GM23338 (cell line): ENCODE measurements at regions not wholly inside any gene's neighbourhood (a gene's known extent, or its start where the extent isn't known, plus 50 kb on each side); places are given as distances from the start of the nearest gene placed in this dataset.

Experiments used
- ATAC-seq: fragments of 200-7000 bp; cut with Tn5 transposase; 3 replicates; pipeline ENCODE4 v1.9.1; 2020
- DNase-seq: peaks from one replicate; pipeline ENCODE4 v3.0.0-alpha.2; 2015; ENCODE audit warnings: low spot score
- H2AFZ ChIP-seq: fragments of 200-600 bp; sonication (generic); 2 replicates; pipeline ENCODE4 v1.8.0; 2016; ENCODE audit warnings: antibody characterized with exemption, mild to moderate bottlenecking, moderate library complexity
- H3F3A ChIP-seq: fragments of 200-600 bp; sonication (generic); replicated peaks from 2 replicates; pipeline ENCODE4 v1.8.0; 2017; ENCODE audit warnings: antibody characterized with exemption, mixed run types, low read depth
- H3K27ac ChIP-seq: fragments of 200-600 bp; sonication (generic); 2 replicates; pipeline ENCODE4 v1.6.1; 2016; ENCODE audit warnings: low read depth
- H3K27me3 ChIP-seq: fragments of 200-600 bp; sonication (generic); 2 replicates; pipeline ENCODE4 v1.8.0; 2016; ENCODE audit warnings: mild to moderate bottlenecking, mixed run types, moderate library complexity; ENCODE audit not compliant: insufficient read depth
- H3K36me3 ChIP-seq: fragments of 200-600 bp; sonication (generic); 2 replicates; pipeline ENCODE4 v1.8.0; 2016; ENCODE audit warnings: mild to moderate bottlenecking; ENCODE audit not compliant: insufficient read depth
- H3K4me1 ChIP-seq: fragments of 200-600 bp; sonication (generic); 2 replicates; pipeline ENCODE4 v1.8.0; 2016; ENCODE audit warnings: mild to moderate bottlenecking, moderate library complexity; ENCODE audit not compliant: insufficient read depth
- H3K4me2 ChIP-seq: fragments of 200-600 bp; sonication (generic); 2 replicates; pipeline ENCODE4 v1.7.1; 2017; ENCODE audit warnings: mixed run types
- H3K4me3 ChIP-seq: fragments of 200-600 bp; sonication (generic); 2 replicates; pipeline ENCODE4 v1.6.1; 2016; ENCODE audit warnings: mixed run types
- H3K79me2 ChIP-seq: fragments of 200-600 bp; sonication (generic); replicated peaks from 2 replicates; pipeline ENCODE4 v1.8.0; 2017; ENCODE audit warnings: mild to moderate bottlenecking; ENCODE audit not compliant: insufficient read depth
- H3K9me2 ChIP-seq: fragments of 200-600 bp; sonication (generic); 2 replicates; pipeline ENCODE4 v1.8.0; 2017; ENCODE audit not compliant: insufficient read depth
- H4K20me1 ChIP-seq: fragments of 200-600 bp; sonication (generic); replicated peaks from 2 replicates; pipeline ENCODE4 v1.8.0; 2017; ENCODE audit warnings: mild to moderate bottlenecking; ENCODE audit not compliant: insufficient read depth
- H3K27ac Mint-ChIP-seq: 2 replicates; pipeline ENCODE4 v1.8.0; 2020; ENCODE audit warnings: inconsistent platforms, mild to moderate bottlenecking, moderate library complexity, mixed read lengths
- H3K27me3 Mint-ChIP-seq: 3 replicates; pipeline ENCODE4 v1.8.0; 2022; ENCODE audit warnings: low read depth, mild to moderate bottlenecking, moderate library complexity, mixed read lengths, inconsistent platforms; ENCODE audit not compliant: insufficient read depth, poor library complexity
- H3K36me3 Mint-ChIP-seq: 3 replicates; pipeline ENCODE4 v1.8.0; 2021; ENCODE audit warnings: low read depth, mild to moderate bottlenecking, inconsistent platforms, moderate library complexity, mixed read lengths
- H3K4me1 Mint-ChIP-seq: 3 replicates; pipeline ENCODE4 v1.8.0; 2020; ENCODE audit warnings: mild to moderate bottlenecking, inconsistent platforms, mixed read lengths
- H3K4me3 Mint-ChIP-seq: 3 replicates; pipeline ENCODE4 v1.8.0; 2021; ENCODE audit warnings: moderate library complexity, mild to moderate bottlenecking, inconsistent platforms, mixed read lengths
- H3K9me3 Mint-ChIP-seq: 3 replicates; pipeline ENCODE4 v1.8.0; 2020; ENCODE audit warnings: moderate library complexity, mild to moderate bottlenecking, inconsistent platforms, mixed read lengths
- CREB1 ChIP-seq: fragments of 250-450 bp; sonication (Bioruptor Pico); IDR thresholded peaks from 2 replicates; pipeline ENCODE4 v1.5.0; 2020; ENCODE audit warnings: low read depth, mild to moderate bottlenecking, moderate library complexity
- EZH2 ChIP-seq: fragments of 200-600 bp; sonication (generic); IDR thresholded peaks from one replicate; pipeline ENCODE4 v1.8.0; 2017; ENCODE audit warnings: antibody characterized with exemption, mild to moderate bottlenecking, low read depth; ENCODE audit not compliant: unreplicated experiment
- EZH2phosphoT487 ChIP-seq: fragments of 200-600 bp; sonication (generic); IDR thresholded peaks from one replicate; pipeline ENCODE4 v1.8.1; 2018; ENCODE audit warnings: antibody characterized with exemption; ENCODE audit not compliant: unreplicated experiment
- JUNB ChIP-seq: IDR thresholded peaks from one replicate; pipeline ENCODE4 v1.6.1; 2016; ENCODE audit warnings: antibody characterized with exemption; ENCODE audit not compliant: unreplicated experiment
- NANOG ChIP-seq: IDR thresholded peaks from 2 replicates; pipeline ENCODE4 v1.6.1; 2016; ENCODE audit warnings: antibody characterized with exemption, borderline replicate concordance
- STAT1 ChIP-seq: IDR thresholded peaks from one replicate; pipeline ENCODE4 v1.6.1; 2016; ENCODE audit warnings: antibody characterized with exemption; ENCODE audit not compliant: unreplicated experiment
- ZNF331 ChIP-seq: fragments of 250-450 bp; sonication (Bioruptor Pico); IDR thresholded peaks from 2 replicates; pipeline ENCODE4 v1.5.0; 2020; ENCODE audit warnings: low read depth, mild to moderate bottlenecking, moderate library complexity
- TF ChIP-seq, protein P1 (sequence below): IDR thresholded peaks from 2 replicates; pipeline ENCODE4 v1.6.1; 2016; ENCODE audit warnings: antibody characterized with exemption
- TF ChIP-seq, protein P2 (sequence below), 2 experiments: fragments of 200-600 bp in 1 of 2; sonication (generic) in 1 of 2; conservative IDR thresholded peaks; 2 replicates each; pipeline versions ENCODE4 v1.5.1 to v1.6.1; 2016 to 2017; ENCODE audit warnings: antibody characterized with exemption in 2 of 2, low read depth in 2 of 2, mild to moderate bottlenecking in 2 of 2, moderate library complexity in 1 of 2
- TF ChIP-seq, protein P3 (sequence below): IDR thresholded peaks from one replicate; pipeline ENCODE4 v1.6.1; 2018; ENCODE audit warnings: antibody characterized with exemption; ENCODE audit not compliant: unreplicated experiment

DNA sequence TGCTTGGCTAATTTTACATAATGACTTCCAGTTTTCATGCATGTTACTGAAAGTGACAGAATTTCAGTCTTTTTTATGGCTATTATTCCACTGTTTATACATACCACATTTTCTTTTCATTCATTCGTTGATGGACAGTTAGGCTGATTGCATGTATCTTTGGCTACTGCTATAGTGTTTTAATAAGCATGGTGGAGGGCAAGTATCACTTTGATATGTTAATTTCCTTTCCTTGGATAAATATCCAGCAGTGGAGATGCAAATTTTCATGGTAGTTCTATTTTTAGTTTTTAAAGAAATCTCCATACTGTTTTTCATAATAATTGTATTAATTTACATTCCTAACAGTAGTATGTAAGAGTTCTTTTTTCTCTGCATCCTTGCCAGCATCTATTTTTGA is 297.9 kb downstream of the PRR16 start:
- Histone ChIP-seq H2AFZ (no peak overlapping the region), H3F3A (no peaks in the 10 kb centered on the region), H4K20me1 (no peaks in the 10 kb centered on the region), H3K36me3 (peaks cover 6% of the 10 kb centered on the region; the same call in 1 of the 2 replicates), H3K9me2 (no peaks in the 10 kb centered on the region), H3K27me3 (no peaks in the 10 kb centered on the region), H3K4me2 (peak overlapping the region; percentile 51), H3K27ac (no peak overlapping the region), H3K79me2 (no peaks in the 10 kb centered on the region), H3K4me3 (peak overlapping the region; percentile 21), H3K4me1 (peaks cover 54% of the 10 kb centered on the region)
- ATAC-seq (no peak), DNase-seq (no peak)
- Mint-ChIP-seq H3K9me3 (peaks cover 7% of the 10 kb centered on the region; the same call in 2 of the 3 replicates), H3K36me3 (peaks cover 11% of the 10 kb centered on the region), H3K4me1 (peaks cover 46% of the 10 kb centered on the region), H3K27me3 (peaks cover 2% of the 10 kb centered on the region), H3K27ac (0 out of 2 replicates have a peak overlapping the region, but pooled peaks have one; percentile 29), H3K4me3 (peak overlapping the region; percentile 41; the same call in 1 of the 3 replicates)
- TF ChIP-seq NANOG, result peak; percentile 41; the same call in 1 of the 2 replicates
- TF ChIP-seq, protein P1, sequence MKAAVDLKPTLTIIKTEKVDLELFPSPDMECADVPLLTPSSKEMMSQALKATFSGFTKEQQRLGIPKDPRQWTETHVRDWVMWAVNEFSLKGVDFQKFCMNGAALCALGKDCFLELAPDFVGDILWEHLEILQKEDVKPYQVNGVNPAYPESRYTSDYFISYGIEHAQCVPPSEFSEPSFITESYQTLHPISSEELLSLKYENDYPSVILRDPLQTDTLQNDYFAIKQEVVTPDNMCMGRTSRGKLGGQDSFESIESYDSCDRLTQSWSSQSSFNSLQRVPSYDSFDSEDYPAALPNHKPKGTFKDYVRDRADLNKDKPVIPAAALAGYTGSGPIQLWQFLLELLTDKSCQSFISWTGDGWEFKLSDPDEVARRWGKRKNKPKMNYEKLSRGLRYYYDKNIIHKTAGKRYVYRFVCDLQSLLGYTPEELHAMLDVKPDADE, result no peak
- no peak for TF ChIP-seq ZNF331 (CRISPR knock-in tag)
- TF ChIP-seq, protein P2, sequence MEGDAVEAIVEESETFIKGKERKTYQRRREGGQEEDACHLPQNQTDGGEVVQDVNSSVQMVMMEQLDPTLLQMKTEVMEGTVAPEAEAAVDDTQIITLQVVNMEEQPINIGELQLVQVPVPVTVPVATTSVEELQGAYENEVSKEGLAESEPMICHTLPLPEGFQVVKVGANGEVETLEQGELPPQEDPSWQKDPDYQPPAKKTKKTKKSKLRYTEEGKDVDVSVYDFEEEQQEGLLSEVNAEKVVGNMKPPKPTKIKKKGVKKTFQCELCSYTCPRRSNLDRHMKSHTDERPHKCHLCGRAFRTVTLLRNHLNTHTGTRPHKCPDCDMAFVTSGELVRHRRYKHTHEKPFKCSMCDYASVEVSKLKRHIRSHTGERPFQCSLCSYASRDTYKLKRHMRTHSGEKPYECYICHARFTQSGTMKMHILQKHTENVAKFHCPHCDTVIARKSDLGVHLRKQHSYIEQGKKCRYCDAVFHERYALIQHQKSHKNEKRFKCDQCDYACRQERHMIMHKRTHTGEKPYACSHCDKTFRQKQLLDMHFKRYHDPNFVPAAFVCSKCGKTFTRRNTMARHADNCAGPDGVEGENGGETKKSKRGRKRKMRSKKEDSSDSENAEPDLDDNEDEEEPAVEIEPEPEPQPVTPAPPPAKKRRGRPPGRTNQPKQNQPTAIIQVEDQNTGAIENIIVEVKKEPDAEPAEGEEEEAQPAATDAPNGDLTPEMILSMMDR (conservative IDR thresholded peaks at IDR 0.05; ENCODE audit: low read depth in 2 of 2), result no peak

DNA sequence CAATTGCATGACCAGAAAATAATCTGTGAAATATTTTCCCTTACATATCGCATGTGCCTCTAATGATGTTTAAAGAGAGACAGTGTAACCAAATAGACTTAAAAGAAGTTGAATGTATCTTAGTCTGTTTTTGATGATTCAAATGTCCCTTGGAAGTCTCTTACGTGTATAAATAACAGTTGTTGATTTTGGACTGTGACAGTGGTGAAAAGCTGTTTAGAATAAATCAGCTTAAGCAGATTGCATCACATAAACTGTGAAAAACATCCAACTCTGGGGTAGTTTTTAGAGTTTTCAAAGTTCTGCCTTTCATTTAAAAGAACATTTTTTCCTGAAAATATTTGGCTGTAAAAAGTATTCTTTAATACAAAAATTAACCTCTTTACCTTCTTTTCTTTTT is 301.1 kb downstream of the PRR16 start:
- no peaks in the 10 kb centered on the region for H3K27me3 ChIP-seq
- DNase-seq (no peak), ATAC-seq (no peak)
- no peaks in the 10 kb centered on the region for H4K20me1 ChIP-seq
- 0 out of 2 replicates have a peak overlapping the region, but pooled peaks have one; percentile 5 for H3K4me2 ChIP-seq
- no peak for TF ChIP-seq JUNB
- no peak for TF ChIP-seq STAT1
- no peak overlapping the region for H2AFZ ChIP-seq
- H3K4me3 ChIP-seq, result no peak overlapping the region
- H3K27me3 Mint-ChIP-seq, result peaks cover 2% of the 10 kb centered on the region
- no peaks in the 10 kb centered on the region for H3K36me3 ChIP-seq
- H3K4me1 Mint-ChIP-seq, result peaks cover 44% of the 10 kb centered on the region
- H3K9me2 ChIP-seq, result no peaks in the 10 kb centered on the region
- H3K79me2 ChIP-seq, result no peaks in the 10 kb centered on the region
- H3K27ac ChIP-seq, result no peak overlapping the region
- no peak overlapping the region for H3K4me3 Mint-ChIP-seq
- no peaks in the 10 kb centered on the region; the same call in 2 of the 3 replicates for H3K9me3 Mint-ChIP-seq
- H3K4me1 ChIP-seq, result peaks cover 54% of the 10 kb centered on the region
- no peaks in the 10 kb centered on the region for H3F3A ChIP-seq
- H3K36me3 Mint-ChIP-seq, result peaks cover 4% of the 10 kb centered on the region; the same call in 2 of the 3 replicates
- H3K27ac Mint-ChIP-seq, result no peak overlapping the region; the same call in 1 of the 2 replicates

DNA sequence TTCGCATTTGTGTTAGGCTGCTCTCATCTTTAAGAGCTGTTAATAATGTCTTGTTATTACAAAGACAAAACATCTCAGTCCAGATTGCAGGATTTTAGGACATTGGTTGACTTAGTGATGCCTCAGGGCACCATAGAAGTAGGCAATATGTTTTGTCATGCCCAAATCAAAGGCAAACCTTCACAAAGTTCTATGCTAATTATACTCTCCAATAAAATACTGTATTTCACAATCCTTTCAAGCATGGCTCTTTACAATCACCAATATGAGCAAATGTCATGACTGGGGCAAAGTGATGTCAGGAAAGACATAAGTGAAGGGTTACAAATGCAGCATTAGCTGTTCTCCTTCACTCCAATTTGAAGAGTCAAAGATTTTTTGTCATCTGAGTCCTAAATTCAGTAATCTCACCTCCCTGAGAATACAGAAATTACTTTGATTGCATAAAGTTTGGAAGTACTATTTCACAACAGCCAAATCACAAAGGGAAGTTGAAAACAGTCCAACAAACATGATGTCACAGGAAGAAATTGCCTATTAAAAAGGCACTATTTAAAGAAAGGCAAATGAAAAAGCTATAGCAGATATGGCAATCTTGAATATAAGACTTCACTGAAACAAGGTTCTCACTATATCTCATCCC is 303.2 kb downstream of the PRR16 start:
- H3K27me3 ChIP-seq, result no peaks in the 10 kb centered on the region
- H3K36me3 ChIP-seq, result no peaks in the 10 kb centered on the region
- H3K79me2 ChIP-seq, result no peaks in the 10 kb centered on the region
- H4K20me1 ChIP-seq, result no peaks in the 10 kb centered on the region
- H3K4me2 ChIP-seq, result no peak overlapping the region
- no peak overlapping the region for H3K4me3 ChIP-seq
- no peaks in the 10 kb centered on the region for H3F3A ChIP-seq
- no peaks in the 10 kb centered on the region for H3K9me2 ChIP-seq
- ATAC-seq (no peak), DNase-seq (no peak)
- Mint-ChIP-seq H3K27ac (no peak overlapping the region; the same call in 1 of the 2 replicates), H3K36me3 (peaks cover 4% of the 10 kb centered on the region; the same call in 2 of the 3 replicates), H3K4me3 (no peak overlapping the region), H3K27me3 (peaks cover 2% of the 10 kb centered on the region), H3K9me3 (no peaks in the 10 kb centered on the region; the same call in 2 of the 3 replicates), H3K4me1 (peaks cover 26% of the 10 kb centered on the region)
- no peak overlapping the region for H2AFZ ChIP-seq
- H3K27ac ChIP-seq, result no peak overlapping the region
- H3K4me1 ChIP-seq, result peaks cover 36% of the 10 kb centered on the region
- TF ChIP-seq EZH2 (no peak), EZH2phosphoT487 (no peak), CREB1 (CRISPR knock-in tag) (no peak)
- TF ChIP-seq, protein P2 (conservative IDR thresholded peaks at IDR 0.05; ENCODE audit: low read depth in 2 of 2), result no peak
- TF ChIP-seq, protein P3, sequence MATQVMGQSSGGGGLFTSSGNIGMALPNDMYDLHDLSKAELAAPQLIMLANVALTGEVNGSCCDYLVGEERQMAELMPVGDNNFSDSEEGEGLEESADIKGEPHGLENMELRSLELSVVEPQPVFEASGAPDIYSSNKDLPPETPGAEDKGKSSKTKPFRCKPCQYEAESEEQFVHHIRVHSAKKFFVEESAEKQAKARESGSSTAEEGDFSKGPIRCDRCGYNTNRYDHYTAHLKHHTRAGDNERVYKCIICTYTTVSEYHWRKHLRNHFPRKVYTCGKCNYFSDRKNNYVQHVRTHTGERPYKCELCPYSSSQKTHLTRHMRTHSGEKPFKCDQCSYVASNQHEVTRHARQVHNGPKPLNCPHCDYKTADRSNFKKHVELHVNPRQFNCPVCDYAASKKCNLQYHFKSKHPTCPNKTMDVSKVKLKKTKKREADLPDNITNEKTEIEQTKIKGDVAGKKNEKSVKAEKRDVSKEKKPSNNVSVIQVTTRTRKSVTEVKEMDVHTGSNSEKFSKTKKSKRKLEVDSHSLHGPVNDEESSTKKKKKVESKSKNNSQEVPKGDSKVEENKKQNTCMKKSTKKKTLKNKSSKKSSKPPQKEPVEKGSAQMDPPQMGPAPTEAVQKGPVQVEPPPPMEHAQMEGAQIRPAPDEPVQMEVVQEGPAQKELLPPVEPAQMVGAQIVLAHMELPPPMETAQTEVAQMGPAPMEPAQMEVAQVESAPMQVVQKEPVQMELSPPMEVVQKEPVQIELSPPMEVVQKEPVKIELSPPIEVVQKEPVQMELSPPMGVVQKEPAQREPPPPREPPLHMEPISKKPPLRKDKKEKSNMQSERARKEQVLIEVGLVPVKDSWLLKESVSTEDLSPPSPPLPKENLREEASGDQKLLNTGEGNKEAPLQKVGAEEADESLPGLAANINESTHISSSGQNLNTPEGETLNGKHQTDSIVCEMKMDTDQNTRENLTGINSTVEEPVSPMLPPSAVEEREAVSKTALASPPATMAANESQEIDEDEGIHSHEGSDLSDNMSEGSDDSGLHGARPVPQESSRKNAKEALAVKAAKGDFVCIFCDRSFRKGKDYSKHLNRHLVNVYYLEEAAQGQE, result no peak
